A673 (cell line): ENCODE measurements at regions not wholly inside any gene's neighbourhood (a gene's known extent, or its start where the extent isn't known, plus 50 kb on each side); places are given as distances from the start of the nearest gene placed in this dataset.

Experiments
- BruUV-seq: library from RNA; stranded (reverse); fragments of 400-500 nt; replicated peaks from 2 replicates; lab custom pipeline; 2021; lab: Mats Ljungman, UMichigan
- CTCF ChIA-PET: fragments of 300-600 bp; sonication (Branson Sonifier 250); formaldehyde crosslinking; loops from one replicate; lab custom pipeline; 2022; ENCODE audit warnings: antibody characterized with exemption; lab: Charles Lee
- POLR2A ChIA-PET: fragments of 300-600 bp; sonication (Branson Sonifier 250); formaldehyde crosslinking; loops from one replicate; lab custom pipeline; 2022; ENCODE audit warnings: antibody characterized with exemption; ENCODE audit not compliant: low non-redundant PET; lab: Charles Lee
- DNase-seq: peaks from one replicate; pipeline ENCODE4 v3.0.0-alpha.2; 2015; ENCODE audit warnings: low spot score
- H3K27ac ChIP-seq: fragments of 200-600 bp; sonication (generic); 2 replicates; pipeline ENCODE4 v1.5.1; 2016; ENCODE audit warnings: mixed run types, low read depth, mild to moderate bottlenecking, mixed read lengths, antibody characterized with exemption, low read length; ENCODE audit not compliant: poor library complexity, severe bottlenecking
- H3K27me3 ChIP-seq: fragments of 200-600 bp; sonication (generic); replicated peaks from 2 replicates; pipeline ENCODE4 v1.6.1; 2017; ENCODE audit warnings: mixed run types, low read depth, mild to moderate bottlenecking, mixed read lengths, antibody characterized with exemption, low read length; ENCODE audit not compliant: insufficient read depth, poor library complexity
- H3K36me3 ChIP-seq: fragments of 200-600 bp; sonication (generic); 2 replicates; pipeline ENCODE4 v1.6.1; 2016; ENCODE audit warnings: mixed run types, mild to moderate bottlenecking, mixed read lengths, antibody characterized with exemption, low read length; ENCODE audit not compliant: insufficient read depth, poor library complexity, severe bottlenecking
- H3K4me1 ChIP-seq: fragments of 200-600 bp; sonication (generic); 2 replicates; pipeline ENCODE4 v1.6.1; 2017; ENCODE audit warnings: mixed run types, mild to moderate bottlenecking, mixed read lengths, antibody characterized with exemption, low read length; ENCODE audit not compliant: insufficient read depth, poor library complexity, severe bottlenecking
- H3K4me3 ChIP-seq: fragments of 200-600 bp; sonication (generic); 2 replicates; pipeline ENCODE4 v1.5.1; 2016; ENCODE audit warnings: low read depth, mixed run types, mild to moderate bottlenecking, mixed read lengths, low read length; ENCODE audit not compliant: poor library complexity, severe bottlenecking
- H3K9me3 ChIP-seq: fragments of 200-600 bp; sonication (generic); 2 replicates; pipeline ENCODE4 v1.6.1; 2016; ENCODE audit warnings: mixed run types, low read depth, mild to moderate bottlenecking, mixed read lengths, antibody characterized with exemption, low read length; ENCODE audit not compliant: poor library complexity, severe bottlenecking
- EZH2 ChIP-seq: fragments of 200-600 bp; sonication (generic); IDR thresholded peaks from 2 replicates; pipeline ENCODE4 v1.6.1; 2017; ENCODE audit warnings: borderline replicate concordance, low read depth, mild to moderate bottlenecking, mixed read lengths, antibody characterized with exemption, low read length; ENCODE audit not compliant: poor library complexity, severe bottlenecking
- intact Hi-C: fragments of 100-400 bp; cut with micrococcal nuclease; formaldehyde crosslinking; loops from one replicate; pipeline ENCODE4 v1.10.0; 2022; ENCODE audit not compliant: unreplicated experiment
- TF ChIP-seq, protein P1 (sequence below): fragments of 300-800, 200-600 bp; sonication (generic); conservative IDR thresholded peaks from 2 replicates; pipeline ENCODE4 v1.5.1; 2017; ENCODE audit warnings: low read depth, mild to moderate bottlenecking, antibody characterized with exemption, low read length, moderate library complexity, mixed read lengths

DNA sequence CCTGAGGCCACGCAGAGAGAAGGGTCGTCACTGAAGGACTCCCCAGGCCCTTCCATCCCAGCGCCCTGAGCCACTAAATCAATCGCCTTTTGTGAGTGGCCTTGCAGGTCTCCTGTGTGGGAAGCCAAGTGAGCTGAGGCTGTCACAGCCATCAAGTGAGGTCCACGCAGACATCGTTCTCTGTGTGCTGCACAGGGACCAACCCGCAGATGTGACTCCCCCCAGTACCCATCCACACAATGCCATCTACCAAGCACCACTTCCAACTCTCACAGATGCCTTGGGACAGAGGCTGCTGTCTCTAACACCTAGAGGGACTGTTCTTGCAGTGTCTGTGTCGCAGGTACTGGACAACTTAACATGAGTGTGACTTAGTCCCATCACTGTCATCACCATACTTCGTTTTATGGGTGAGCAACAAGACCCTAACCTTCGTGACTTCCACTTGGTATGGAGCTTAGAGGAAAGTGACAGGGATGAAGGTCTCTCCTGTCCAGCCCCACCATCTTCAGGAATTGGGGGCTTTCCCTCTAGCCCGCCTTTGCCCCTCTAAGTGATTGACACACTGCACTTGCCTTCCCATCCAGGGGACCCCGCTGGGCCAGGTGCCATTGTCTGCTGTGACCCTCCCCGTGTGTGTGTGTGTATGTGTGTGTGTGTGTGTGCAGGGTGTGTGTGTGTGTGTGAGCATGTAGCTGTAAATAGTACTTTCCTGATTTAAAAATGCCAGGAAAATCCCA is 51.4 kb upstream of the TMEM72 start:
- H3K36me3 ChIP-seq = no peaks in the 10 kb centered on the region
- BruUV-seq = no TSS peak
- H3K9me3 ChIP-seq = no peaks in the 10 kb centered on the region
- H3K27me3 ChIP-seq = no peaks in the 10 kb centered on the region
- H3K4me1 ChIP-seq = peaks cover 5% of the 10 kb centered on the region
- no peak overlapping the region for H3K4me3 ChIP-seq
- intact Hi-C loops = loop anchor here (5.0 to 10.0 kb wide), 2 partner anchors 472 to 535 kb away; partner anchors contain the start of gene CXCL12
- no peak for DNase-seq
- TF ChIP-seq EZH2 = no peak
- TF ChIP-seq, protein P1, sequence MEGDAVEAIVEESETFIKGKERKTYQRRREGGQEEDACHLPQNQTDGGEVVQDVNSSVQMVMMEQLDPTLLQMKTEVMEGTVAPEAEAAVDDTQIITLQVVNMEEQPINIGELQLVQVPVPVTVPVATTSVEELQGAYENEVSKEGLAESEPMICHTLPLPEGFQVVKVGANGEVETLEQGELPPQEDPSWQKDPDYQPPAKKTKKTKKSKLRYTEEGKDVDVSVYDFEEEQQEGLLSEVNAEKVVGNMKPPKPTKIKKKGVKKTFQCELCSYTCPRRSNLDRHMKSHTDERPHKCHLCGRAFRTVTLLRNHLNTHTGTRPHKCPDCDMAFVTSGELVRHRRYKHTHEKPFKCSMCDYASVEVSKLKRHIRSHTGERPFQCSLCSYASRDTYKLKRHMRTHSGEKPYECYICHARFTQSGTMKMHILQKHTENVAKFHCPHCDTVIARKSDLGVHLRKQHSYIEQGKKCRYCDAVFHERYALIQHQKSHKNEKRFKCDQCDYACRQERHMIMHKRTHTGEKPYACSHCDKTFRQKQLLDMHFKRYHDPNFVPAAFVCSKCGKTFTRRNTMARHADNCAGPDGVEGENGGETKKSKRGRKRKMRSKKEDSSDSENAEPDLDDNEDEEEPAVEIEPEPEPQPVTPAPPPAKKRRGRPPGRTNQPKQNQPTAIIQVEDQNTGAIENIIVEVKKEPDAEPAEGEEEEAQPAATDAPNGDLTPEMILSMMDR = no peak
- ChIA-PET CTCF (no interaction called here), POLR2A (no interaction called here)
- no peak overlapping the region for H3K27ac ChIP-seq

DNA sequence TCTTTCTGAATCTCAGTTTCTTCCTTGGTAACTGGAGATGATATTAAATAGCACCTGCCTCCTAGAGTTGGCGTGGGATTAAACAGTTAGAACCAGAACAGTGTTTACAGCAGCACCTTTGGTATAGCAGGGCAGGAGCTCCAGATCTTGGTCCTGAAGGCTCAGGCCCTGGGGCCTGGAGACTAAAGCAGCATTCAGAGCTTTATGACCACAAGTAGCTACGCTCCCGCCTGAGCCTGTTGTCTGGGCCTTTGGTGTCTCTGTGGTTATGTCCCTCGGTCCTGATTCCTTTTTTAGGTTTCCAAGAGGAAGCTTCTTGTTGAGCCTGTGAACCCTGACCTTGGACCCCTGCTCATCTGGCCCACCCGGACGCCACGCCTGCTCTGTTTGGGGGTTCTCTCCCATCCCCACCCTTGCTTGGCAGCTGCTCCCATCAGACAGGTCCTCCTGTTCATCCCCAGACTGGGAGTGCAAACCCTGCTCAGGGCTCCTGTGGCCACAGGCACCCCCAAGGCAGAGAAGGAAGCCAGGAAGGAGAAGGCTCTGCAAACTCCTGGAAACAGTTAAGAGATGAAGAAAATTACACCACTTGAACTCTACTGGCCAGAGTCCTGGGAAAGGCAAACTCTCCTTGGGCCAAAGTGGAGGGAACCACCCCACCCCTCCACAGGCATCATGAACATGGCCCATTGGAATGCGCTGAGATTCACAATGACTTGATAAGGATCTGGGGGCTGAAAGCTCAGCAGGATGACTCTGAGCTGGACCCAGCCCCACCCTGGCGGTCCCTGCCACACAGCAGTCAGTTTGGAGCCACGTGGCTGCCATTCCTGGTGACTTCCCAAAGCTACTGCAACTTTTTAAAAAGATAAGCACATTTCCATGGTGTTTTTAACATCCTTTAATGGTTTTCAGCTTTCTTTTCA is 50.1 kb upstream of the TMEM72 start:
- TF ChIP-seq, protein P1 = no peak
- TF ChIP-seq EZH2 = no peak
- Histone ChIP-seq H3K9me3 (no peaks in the 10 kb centered on the region), H3K27me3 (no peaks in the 10 kb centered on the region), H3K36me3 (no peaks in the 10 kb centered on the region), H3K4me1 (peaks cover 12% of the 10 kb centered on the region), H3K27ac (no peak overlapping the region), H3K4me3 (no peak overlapping the region)
- DNase-seq = no peak
- BruUV-seq = no TSS peak
- POLR2A ChIA-PET = no interaction called here
- CTCF ChIA-PET = interaction anchor here (0.8 kb wide), 1 partner anchor 115 kb away, joined by 3 read pairs; no protein-coding TSS in a partner anchor
- intact Hi-C loops = no loop called here
